ENCODE measurements at regions not wholly inside any gene's neighbourhood (a gene's known extent, or its start where the extent isn't known, plus 50 kb on each side); places are given as distances from the start of the nearest gene placed in this dataset.

DNA sequence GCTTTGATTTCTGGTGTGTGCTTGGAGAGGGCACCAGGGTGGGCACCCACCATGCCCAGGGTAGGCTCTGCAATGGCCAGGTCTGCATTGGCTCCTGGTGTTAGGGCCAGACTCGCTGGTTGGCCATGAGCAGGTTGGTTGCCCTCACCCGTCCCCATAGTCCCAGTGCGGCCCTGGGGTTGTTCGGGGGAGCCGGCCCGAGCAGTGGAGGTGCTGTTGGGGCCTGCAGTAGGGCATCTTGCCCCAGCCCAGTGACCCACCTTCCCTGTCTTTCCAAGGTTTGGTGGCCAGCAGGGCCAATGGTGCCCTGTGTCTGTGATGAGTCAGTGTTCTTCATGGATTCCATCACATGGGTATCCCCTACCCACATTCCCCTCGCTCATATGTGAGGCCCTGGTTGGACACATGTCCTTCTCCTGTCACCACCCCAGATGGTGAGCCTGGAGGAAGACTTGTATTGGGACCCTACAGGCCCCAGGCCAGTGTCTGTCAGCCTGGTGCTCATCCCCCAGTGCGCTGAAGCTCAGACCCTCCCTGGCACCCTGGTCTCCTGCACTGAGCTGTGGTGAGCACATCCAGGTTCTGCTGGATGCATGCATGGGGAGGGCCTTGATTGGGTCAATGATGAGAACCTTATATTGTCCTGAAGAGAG is 190.1 kb downstream of the UBE3A start:
- Histone ChIP-seq H3K36me3 (replicated peaks; ENCODE audit: low read depth, low read length) (no peaks in the 10 kb centered on the region), H2AFZ (ENCODE audit: low read depth, low read length) (no peak overlapping the region), H3K4me1 (ENCODE audit: low read length) (no peaks in the 10 kb centered on the region), H3K9me3 (ENCODE audit: insufficient read depth, low read length) (no peaks in the 10 kb centered on the region), H3K4me3 (ENCODE audit: low read length) (no peak overlapping the region), H3K27ac (ENCODE audit: low read length) (no peak overlapping the region), H4K20me1 (ENCODE audit: insufficient read depth, low read length) (no peaks in the 10 kb centered on the region), H3K9ac (ENCODE audit: low read length) (no peak overlapping the region), H3K4me2 (ENCODE audit: low read length) (no peak overlapping the region), H3K27me3 (ENCODE audit: low read depth, low read length) (no peaks in the 10 kb centered on the region), H3K79me2 (ENCODE audit: low read length) (no peaks in the 10 kb centered on the region)
- TF ChIP-seq, protein P1, sequence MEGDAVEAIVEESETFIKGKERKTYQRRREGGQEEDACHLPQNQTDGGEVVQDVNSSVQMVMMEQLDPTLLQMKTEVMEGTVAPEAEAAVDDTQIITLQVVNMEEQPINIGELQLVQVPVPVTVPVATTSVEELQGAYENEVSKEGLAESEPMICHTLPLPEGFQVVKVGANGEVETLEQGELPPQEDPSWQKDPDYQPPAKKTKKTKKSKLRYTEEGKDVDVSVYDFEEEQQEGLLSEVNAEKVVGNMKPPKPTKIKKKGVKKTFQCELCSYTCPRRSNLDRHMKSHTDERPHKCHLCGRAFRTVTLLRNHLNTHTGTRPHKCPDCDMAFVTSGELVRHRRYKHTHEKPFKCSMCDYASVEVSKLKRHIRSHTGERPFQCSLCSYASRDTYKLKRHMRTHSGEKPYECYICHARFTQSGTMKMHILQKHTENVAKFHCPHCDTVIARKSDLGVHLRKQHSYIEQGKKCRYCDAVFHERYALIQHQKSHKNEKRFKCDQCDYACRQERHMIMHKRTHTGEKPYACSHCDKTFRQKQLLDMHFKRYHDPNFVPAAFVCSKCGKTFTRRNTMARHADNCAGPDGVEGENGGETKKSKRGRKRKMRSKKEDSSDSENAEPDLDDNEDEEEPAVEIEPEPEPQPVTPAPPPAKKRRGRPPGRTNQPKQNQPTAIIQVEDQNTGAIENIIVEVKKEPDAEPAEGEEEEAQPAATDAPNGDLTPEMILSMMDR (IDR thresholded peaks at IDR 0.05; ENCODE audit: low read depth, low read length): no peak
- TF ChIP-seq EZH2phosphoT487 (IDR thresholded peaks at IDR 0.05; ENCODE audit: low read depth): no peak

DNA sequence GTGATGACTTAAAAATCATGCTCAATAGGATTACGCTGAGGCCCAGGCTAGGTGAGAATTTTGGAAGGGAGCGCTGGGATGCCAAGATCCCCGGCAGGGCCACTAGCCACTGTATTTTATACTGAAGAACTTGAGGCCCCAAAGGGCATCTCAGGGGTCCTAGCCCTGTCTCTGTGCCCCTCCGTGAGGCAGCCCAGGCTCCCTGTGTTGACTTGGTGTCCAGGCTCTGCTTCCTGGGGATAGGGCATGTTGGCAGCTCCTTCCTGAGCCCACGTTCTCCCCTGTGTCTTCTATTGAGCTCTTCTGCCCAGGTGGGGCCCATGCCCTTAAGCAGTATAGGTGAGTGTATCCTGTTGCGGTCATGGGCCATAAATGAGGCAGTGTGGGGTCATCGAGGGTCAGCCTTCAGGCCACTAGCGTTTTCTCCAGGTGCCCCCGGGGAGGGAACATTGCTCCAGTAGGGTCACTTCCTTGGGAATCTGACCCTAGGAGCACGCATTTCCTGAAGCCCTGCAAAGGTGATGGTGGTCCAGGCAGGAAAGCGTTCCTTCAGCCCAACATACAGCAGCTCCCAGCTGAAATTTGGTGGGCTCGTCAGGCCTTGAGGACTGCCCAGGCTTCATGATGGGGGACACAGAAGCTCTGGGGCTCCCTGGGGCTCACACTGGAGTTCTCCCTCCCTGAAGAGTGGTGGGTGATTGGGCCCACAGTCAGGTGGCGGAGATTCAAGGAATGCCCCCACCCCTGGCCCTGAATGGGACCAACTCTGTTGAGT is 189.4 kb downstream of the UBE3A start:
- H3K4me3 ChIP-seq (ENCODE audit: low read length): no peak overlapping the region
- no peak overlapping the region for H3K9ac ChIP-seq (ENCODE audit: low read length)
- H4K20me1 ChIP-seq (ENCODE audit: insufficient read depth, low read length): no peaks in the 10 kb centered on the region
- no peaks in the 10 kb centered on the region for H3K79me2 ChIP-seq (ENCODE audit: low read length)
- H3K27me3 ChIP-seq (ENCODE audit: low read depth, low read length): no peaks in the 10 kb centered on the region
- H3K36me3 ChIP-seq (replicated peaks; ENCODE audit: low read depth, low read length): no peaks in the 10 kb centered on the region
- H3K4me2 ChIP-seq (ENCODE audit: low read length): no peak overlapping the region
- no peaks in the 10 kb centered on the region for H3K9me3 ChIP-seq (ENCODE audit: insufficient read depth, low read length)
- TF ChIP-seq, protein P1 (IDR thresholded peaks at IDR 0.05; ENCODE audit: low read depth, low read length): no peak
- no peak for TF ChIP-seq EZH2phosphoT487 (IDR thresholded peaks at IDR 0.05; ENCODE audit: low read depth)
- no peak overlapping the region for H2AFZ ChIP-seq (ENCODE audit: low read depth, low read length)
- H3K4me1 ChIP-seq (ENCODE audit: low read length): no peaks in the 10 kb centered on the region
- no peak overlapping the region for H3K27ac ChIP-seq (ENCODE audit: low read length)

DNA sequence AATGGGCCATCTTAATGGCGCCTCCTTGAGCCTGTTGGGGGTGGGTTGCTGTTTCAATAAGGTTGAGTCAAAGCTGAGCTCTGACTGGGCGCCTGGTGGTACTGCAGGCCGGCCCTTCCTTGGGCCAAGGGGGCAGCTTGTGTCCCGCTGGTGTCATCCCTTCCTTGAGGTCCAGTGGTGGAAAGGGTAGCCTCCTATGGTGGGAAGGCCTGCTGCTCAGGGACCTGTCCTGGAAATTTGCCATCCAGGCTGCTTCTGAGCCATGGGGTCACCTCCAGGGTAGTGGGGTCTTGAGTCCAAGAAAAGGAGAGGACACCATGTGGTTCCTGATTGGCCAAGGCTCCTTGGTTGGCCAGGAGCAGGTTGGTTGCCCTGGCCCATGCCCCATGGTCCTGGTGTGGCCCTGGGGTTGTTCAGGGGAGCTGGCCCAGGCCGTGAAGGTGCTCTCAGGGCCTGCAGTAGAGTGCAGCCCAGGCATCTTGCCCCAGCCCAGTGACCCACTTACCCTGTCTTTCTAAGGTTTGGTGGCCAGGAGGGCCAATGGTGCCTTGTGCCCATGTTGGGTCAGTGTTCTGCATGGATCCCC is 188.7 kb downstream of the UBE3A start:
- Histone ChIP-seq H3K4me2 (ENCODE audit: low read length) (no peak overlapping the region), H3K27me3 (ENCODE audit: low read depth, low read length) (no peaks in the 10 kb centered on the region), H3K4me3 (ENCODE audit: low read length) (no peak overlapping the region), H3K79me2 (ENCODE audit: low read length) (no peaks in the 10 kb centered on the region), H3K36me3 (replicated peaks; ENCODE audit: low read depth, low read length) (no peaks in the 10 kb centered on the region), H2AFZ (ENCODE audit: low read depth, low read length) (no peak overlapping the region), H3K9ac (ENCODE audit: low read length) (no peak overlapping the region), H3K27ac (ENCODE audit: low read length) (no peak overlapping the region), H3K4me1 (ENCODE audit: low read length) (no peaks in the 10 kb centered on the region), H3K9me3 (ENCODE audit: insufficient read depth, low read length) (no peaks in the 10 kb centered on the region), H4K20me1 (ENCODE audit: insufficient read depth, low read length) (no peaks in the 10 kb centered on the region)
- TF ChIP-seq, protein P1 (IDR thresholded peaks at IDR 0.05; ENCODE audit: low read depth, low read length): no peak
- TF ChIP-seq EZH2phosphoT487 (IDR thresholded peaks at IDR 0.05; ENCODE audit: low read depth): no peak

DNA sequence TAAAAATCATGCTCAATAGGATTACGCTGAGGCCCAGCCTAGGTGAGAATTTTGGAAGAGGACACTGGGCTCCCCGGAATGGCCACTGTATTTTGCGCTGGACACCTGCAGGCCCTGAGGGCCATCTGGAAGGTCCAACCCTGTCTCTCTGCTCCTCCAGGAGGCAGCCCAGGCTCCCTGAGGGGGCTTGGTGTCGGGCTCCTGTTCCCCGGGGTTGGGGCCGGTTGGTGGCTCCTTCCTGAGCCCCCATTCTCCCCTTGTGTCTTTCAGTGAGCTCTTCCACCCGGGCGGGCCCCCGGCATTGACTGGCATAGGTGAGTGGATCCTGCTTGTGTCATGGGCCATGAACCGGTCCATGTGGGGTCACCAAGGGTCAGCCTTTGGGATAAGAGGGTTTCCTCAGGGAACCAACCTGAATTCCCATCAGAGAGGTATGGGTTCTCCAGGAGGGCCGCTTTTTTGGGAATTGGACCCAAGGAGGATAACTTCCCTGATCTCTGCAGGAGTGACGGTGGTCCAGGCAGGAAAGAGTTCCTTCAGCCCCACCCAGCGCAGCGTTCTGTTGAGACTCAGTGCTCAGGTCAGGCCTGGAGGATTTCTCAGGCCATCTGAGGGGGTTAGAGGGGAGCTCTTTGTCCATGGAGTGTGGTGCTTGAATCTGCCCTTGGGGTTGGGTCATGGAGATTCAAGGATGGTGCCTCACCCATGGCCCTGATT is 187.8 kb downstream of the UBE3A start:
- TF ChIP-seq, protein P1 (IDR thresholded peaks at IDR 0.05; ENCODE audit: low read depth, low read length): no peak
- no peak for TF ChIP-seq EZH2phosphoT487 (IDR thresholded peaks at IDR 0.05; ENCODE audit: low read depth)
- H3K4me3 ChIP-seq (ENCODE audit: low read length): no peak overlapping the region
- H3K9me3 ChIP-seq (ENCODE audit: insufficient read depth, low read length): no peaks in the 10 kb centered on the region

More for the DNA sequence above, 187.8 kb downstream of the UBE3A start:
- Histone ChIP-seq H3K4me1 (ENCODE audit: low read length) (no peaks in the 10 kb centered on the region), H4K20me1 (ENCODE audit: insufficient read depth, low read length) (no peaks in the 10 kb centered on the region), H3K27ac (ENCODE audit: low read length) (no peak overlapping the region), H3K36me3 (replicated peaks; ENCODE audit: low read depth, low read length) (no peaks in the 10 kb centered on the region), H3K27me3 (ENCODE audit: low read depth, low read length) (no peaks in the 10 kb centered on the region), H3K4me2 (ENCODE audit: low read length) (no peak overlapping the region), H3K9ac (ENCODE audit: low read length) (no peak overlapping the region), H3K79me2 (ENCODE audit: low read length) (no peaks in the 10 kb centered on the region), H2AFZ (ENCODE audit: low read depth, low read length) (no peak overlapping the region)

All from OCI-LY3 (cell line).